A549 (cell line): ENCODE measurements at regions not wholly inside any gene's neighbourhood (a gene's known extent, or its start where the extent isn't known, plus 50 kb on each side); places are given as distances from the start of the nearest gene placed in this dataset.

Experiments used
- ATAC-seq, 2 experiments: fragments of 200-7000 bp in 1 of 2; fragments of >200 bp in 1 of 2; cut with Nextera tagmentation in 1 of 2; cut with Tn5 transposase in 1 of 2; 3 replicates each; pipeline versions ENCODE4 v1.8.0 to v1.9.1; 2018 to 2020; ENCODE audit warnings: mild to moderate bottlenecking in 1 of 2, moderate library complexity in 1 of 2
- CTCF ChIA-PET: fragments of 300-600 bp; sonication (Branson Sonifier 250); formaldehyde crosslinking; extraction: SDS; loops from one replicate; lab custom pipeline; 2021; ENCODE audit warnings: antibody characterized with exemption, inconsistent platforms; lab: Yijun Ruan, JAX
- POLR2A ChIA-PET: fragments of 350-600 bp; formaldehyde crosslinking; extraction: SDS; loops from one replicate; lab custom pipeline; 2021; ENCODE audit warnings: antibody characterized with exemption, inconsistent platforms; lab: Yijun Ruan, JAX
- DNase-seq, 2 experiments: peaks; one replicate each; pipeline versions ENCODE4 v3.0.0 to v3.0.0-alpha.2; 2011 to 2016; ENCODE audit warnings: low read depth in 1 of 2, low spot score in 1 of 2
- FAIRE-seq: peaks from 2 replicates; lab custom pipeline; 2011; peaks lifted over from hg19 to GRCh38; lab: Jason Lieb, UNC
- H3K27ac ChIP-seq, 2 experiments: fragments of >200 bp; sonication (Bioruptor Twin); formaldehyde crosslinking; 3 replicates each; pipeline ENCODE4 v1.5.1; 2016 to 2017
- H3K4me1 ChIP-seq: fragments of >200 bp; sonication (Bioruptor Twin); formaldehyde crosslinking; 3 replicates; pipeline ENCODE4 v1.6.1; 2016
- H3K4me2 ChIP-seq: fragments of >200 bp; sonication (Bioruptor Twin); formaldehyde crosslinking; 3 replicates; pipeline ENCODE4 v1.6.1; 2016
- H3K4me3 ChIP-seq: fragments of >200 bp; sonication (Bioruptor Twin); formaldehyde crosslinking; 3 replicates; pipeline ENCODE4 v1.5.1; 2016
- H3K9me3 ChIP-seq: fragments of >200 bp; sonication (Bioruptor Twin); formaldehyde crosslinking; 3 replicates; pipeline ENCODE4 v1.6.1; 2016
- BCL3 ChIP-seq: fragments of >200 bp; sonication (Bioruptor Twin); formaldehyde crosslinking; IDR thresholded peaks from 3 replicates; pipeline ENCODE4 v1.6.1; 2016
- CBX8 ChIP-seq: fragments of 200-600 bp; sonication (generic); IDR thresholded peaks from 2 replicates; pipeline ENCODE4 v1.6.1; 2016
- CTCF ChIP-seq: fragments of >200 bp; sonication (Bioruptor Twin); formaldehyde crosslinking; IDR thresholded peaks from 3 replicates; pipeline ENCODE4 v1.5.1; 2016
- FOSB ChIP-seq: fragments of 250-450 bp; sonication (Bioruptor Pico); IDR thresholded peaks from 2 replicates; pipeline ENCODE4 v1.5.0; 2020; ENCODE audit warnings: mild to moderate bottlenecking, moderate library complexity
- FOSL2 ChIP-seq, 2 experiments: fragments of 450-650 bp in 1 of 2; fragments of >200 bp in 1 of 2; sonication (Bioruptor Twin) in 1 of 2; formaldehyde crosslinking; IDR thresholded peaks; 2 replicates each; pipeline versions ENCODE4 v1.5.0 to v1.6.1; 2016 to 2020; ENCODE audit warnings: mild to moderate bottlenecking in 1 of 2, moderate library complexity in 1 of 2
- FOXS1 ChIP-seq: fragments of 250-450 bp; sonication (Bioruptor Pico); IDR thresholded peaks from 2 replicates; pipeline ENCODE4 v1.5.0; 2020; ENCODE audit warnings: mild to moderate bottlenecking, moderate library complexity
- HMGXB4 ChIP-seq: fragments of 250-450 bp; sonication (Bioruptor Pico); IDR thresholded peaks from 2 replicates; pipeline ENCODE4 v1.5.0; 2021; ENCODE audit warnings: mild to moderate bottlenecking, moderate library complexity, borderline replicate concordance
- JUNB ChIP-seq: fragments of >200 bp; sonication (Bioruptor Twin); formaldehyde crosslinking; IDR thresholded peaks from 2 replicates; pipeline ENCODE4 v1.6.1; 2016
- NFE2L2 ChIP-seq: fragments of 150-350 bp; conservative IDR thresholded peaks from 2 replicates; pipeline ENCODE4 v1.6.1; 2014; ENCODE audit warnings: low read length
- NR3C1 ChIP-seq: fragments of >200 bp; sonication (Bioruptor Twin); formaldehyde crosslinking; IDR thresholded peaks from 3 replicates; pipeline ENCODE4 v1.6.1; 2017
- RAD21 ChIP-seq, 2 experiments: fragments of >200 bp in 1 of 2; sonication (Bioruptor Twin) in 1 of 2; formaldehyde crosslinking in 1 of 2; IDR thresholded peaks in 1 of 2; conservative IDR thresholded peaks in 1 of 2; 2 replicates in 1 of 2; 3 replicates in 1 of 2; pipeline ENCODE4 v1.6.1; 2012 to 2018; ENCODE audit warnings: inconsistent platforms in 1 of 2
- RARB ChIP-seq: fragments of 250-450 bp; sonication (Bioruptor Pico); IDR thresholded peaks from 2 replicates; pipeline ENCODE4 v1.8.0; 2021; ENCODE audit warnings: mild to moderate bottlenecking, moderate library complexity
- SREBF2 ChIP-seq: fragments of 450-650 bp; IDR thresholded peaks from 2 replicates; pipeline ENCODE4 v1.6.1; 2014; ENCODE audit warnings: mild to moderate bottlenecking, moderate library complexity
- USF2 ChIP-seq: fragments of 450-650 bp; IDR thresholded peaks from 2 replicates; pipeline ENCODE4 v1.6.1; 2014; ENCODE audit warnings: antibody characterized with exemption
- ZNF302 ChIP-seq: fragments of 250-450 bp; sonication (Bioruptor Pico); IDR thresholded peaks from 2 replicates; pipeline ENCODE4 v1.9.0; 2021; ENCODE audit warnings: inconsistent platforms, mild to moderate bottlenecking, moderate library complexity
- WGBS: methylation state at CpG from one replicate; pipeline ENCODE4 v1.1.6; 2017; ENCODE audit errors: missing lambda C conversion rate; 5-methylcytosine and 5-hydroxymethylcytosine counted together

GRCh38 chr1:209249280-209249670 lies 334.2 kb upstream of the CAMK1G start (continued):
- TF ChIP-seq SREBF2 (no peak), NFE2L2 (no peak), ZNF302 (CRISPR knock-in tag) (no peak)

- POLR2A ChIA-PET: no interaction called here
- WGBS: 54% methylated on average over 8 of the region's 8 CpGs
- FAIRE-seq: no peak
Measured at GRCh38 chr1:209249785-209250440, 333.6 kb upstream of the CAMK1G start.

More at GRCh38 chr1:209249785-209250440, 333.6 kb upstream of the CAMK1G start:
- Histone ChIP-seq H3K9me3 (no peaks in the 10 kb centered on the region), H3K4me1 (peaks cover 11% of the 10 kb centered on the region; the same call in 1 of the 3 replicates), H3K4me2 (no peak overlapping the region), H3K4me3 (no peak overlapping the region), H3K27ac (no peak overlapping the region; a peak in 2 of 6 replicates)
- ATAC-seq (no peak), DNase-seq (no peak)
- TF ChIP-seq FOXS1: no peak
- TF ChIP-seq HMGXB4: no peak
- no peak for TF ChIP-seq RAD21 (conservative IDR thresholded peaks at IDR 0.05 in 1 of 2, IDR thresholded peaks at IDR 0.05 in 1 of 2)
- no peak for TF ChIP-seq USF2
- no peak for TF ChIP-seq CBX8
- no peak for TF ChIP-seq BCL3
- TF ChIP-seq JUNB: no peak
- TF ChIP-seq NR3C1: no peak
- no peak for TF ChIP-seq CTCF
- no peak for TF ChIP-seq FOSL2 (IDR thresholded peaks at IDR 0.05)
- TF ChIP-seq FOSL2 (CRISPR knock-in tag; IDR thresholded peaks at IDR 0.05): no peak
- TF ChIP-seq FOSB (CRISPR knock-in tag): no peak
- no peak for TF ChIP-seq RARB
- CTCF ChIA-PET: interaction anchor here (0.6 to 4.7 kb wide), 20 partner anchors 8 to 1132 kb away, joined by 3 to 26 read pairs (median 4); no protein-coding TSS in a partner anchor
